Stimulated activated CD4-positive, alpha-beta T cell treated with anti-CD3 and anti-CD28 coated beads, TNF-alpha, amount 100 ng/mL, for 1 hour (primary cell): ENCODE measurements at regions not wholly inside any gene's neighbourhood (a gene's known extent, or its start where the extent isn't known, plus 50 kb on each side); places are given as distances from the start of the nearest gene placed in this dataset.

Experiments
- DNase-seq, 3 donors: peaks; one replicate each; pipeline ENCODE4 v3.0.0-alpha.2; 2020; ENCODE audit warnings: low read depth in 3 of 3, low spot score in 1 of 3

DNA sequence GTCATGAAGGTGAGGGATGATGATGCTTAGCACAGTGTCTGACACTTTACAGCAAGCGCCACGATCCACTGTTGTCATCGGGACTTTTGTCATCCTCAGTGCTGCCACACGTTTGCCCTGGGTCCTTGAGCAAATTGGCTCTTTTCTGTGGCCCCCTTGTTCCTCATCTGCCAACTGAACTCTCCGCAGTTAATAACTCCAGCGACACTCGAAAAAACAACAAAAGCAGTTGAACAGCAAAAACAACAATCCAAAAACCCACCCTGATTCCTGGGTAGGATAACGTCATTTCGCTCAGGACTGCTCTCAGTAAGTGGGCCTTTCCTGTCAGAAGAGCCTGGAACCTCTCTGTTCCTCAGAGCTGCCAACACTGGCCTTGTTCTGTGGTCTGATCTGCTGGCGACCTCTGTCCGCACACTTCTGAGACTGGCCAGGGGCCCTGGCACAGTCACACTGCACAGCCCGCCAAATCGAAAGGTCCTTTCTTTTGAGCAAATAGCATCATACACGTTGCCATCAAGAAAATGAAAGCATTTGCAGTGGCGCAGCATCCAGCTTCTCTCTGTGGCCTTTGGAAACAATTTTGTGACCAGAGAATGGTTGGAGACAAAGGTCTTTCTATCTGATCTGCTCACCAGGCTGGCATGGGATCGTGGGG, 79.9 kb upstream of the SYT13 start:
- no peak for DNase-seq

DNA sequence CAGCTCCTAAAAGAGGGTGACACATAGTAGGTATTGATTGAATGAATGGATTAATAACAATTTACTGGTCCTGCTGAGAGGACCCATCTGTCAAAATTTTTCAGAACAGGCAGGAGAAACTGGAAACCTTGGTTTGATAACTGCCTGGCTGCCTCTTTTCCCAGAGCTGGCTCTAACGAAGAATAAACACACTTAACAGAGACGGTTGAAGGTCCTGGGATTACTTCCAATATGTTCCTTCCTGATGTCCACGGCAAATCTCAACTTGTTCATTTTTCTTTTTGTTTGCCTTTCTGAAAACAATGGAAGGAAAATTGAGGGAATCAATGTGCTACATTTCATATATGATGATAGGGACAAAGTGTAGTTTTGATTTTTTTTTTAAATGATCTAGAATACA, 76.5 kb upstream of the SYT13 start:
- no peak for DNase-seq

GRCh38 chr11:45361551-45361950, 75.4 kb upstream of the SYT13 start:
- DNase-seq = no peak

DNA sequence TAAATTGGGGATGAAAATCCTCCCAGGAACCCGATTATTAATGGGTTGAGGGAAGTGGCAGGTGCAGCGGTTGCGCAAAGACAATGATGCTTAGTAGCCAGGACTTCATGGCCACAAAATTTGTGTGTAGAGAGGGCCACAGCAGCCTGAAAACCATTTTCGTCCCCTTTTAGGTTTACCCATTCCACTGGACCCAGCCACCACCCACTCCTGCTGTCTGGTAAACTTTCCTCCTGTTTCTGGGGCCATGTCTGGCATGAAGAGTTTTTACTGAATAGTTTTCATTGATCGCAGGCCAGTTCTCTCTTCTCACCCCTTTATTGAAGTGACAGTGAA, 69.5 kb upstream of the SYT13 start:
- no peak for DNase-seq

GRCh38 chr11:45354976-45355705, 69.0 kb upstream of the SYT13 start:
- DNase-seq = peak; percentile 67 to 86 (median 81)

DNA sequence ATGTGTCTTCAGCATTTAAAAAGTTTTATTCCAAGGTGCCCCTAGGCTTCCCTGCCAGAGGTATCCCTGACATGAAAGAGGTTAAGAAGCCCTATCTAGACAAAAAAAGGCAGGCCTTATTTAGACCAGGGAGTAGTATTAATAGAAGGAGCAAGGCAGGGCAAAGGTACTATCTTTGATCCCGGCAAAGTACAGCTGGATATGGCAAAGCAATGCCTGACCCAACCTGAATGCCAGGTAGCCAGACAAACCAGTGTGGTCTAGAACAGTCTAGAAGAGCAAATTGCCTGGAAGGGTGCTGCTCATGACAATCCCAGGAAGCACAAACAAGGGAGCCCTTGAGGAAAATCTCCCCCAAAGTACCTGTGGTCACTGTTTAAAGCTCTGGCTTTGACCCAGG, 62.6 kb upstream of the SYT13 start:
- DNase-seq = no peak

- no peak for DNase-seq
These were observed 61.4 kb upstream of the SYT13 start for GRCh38 chr11:45347348-45348082.

DNA sequence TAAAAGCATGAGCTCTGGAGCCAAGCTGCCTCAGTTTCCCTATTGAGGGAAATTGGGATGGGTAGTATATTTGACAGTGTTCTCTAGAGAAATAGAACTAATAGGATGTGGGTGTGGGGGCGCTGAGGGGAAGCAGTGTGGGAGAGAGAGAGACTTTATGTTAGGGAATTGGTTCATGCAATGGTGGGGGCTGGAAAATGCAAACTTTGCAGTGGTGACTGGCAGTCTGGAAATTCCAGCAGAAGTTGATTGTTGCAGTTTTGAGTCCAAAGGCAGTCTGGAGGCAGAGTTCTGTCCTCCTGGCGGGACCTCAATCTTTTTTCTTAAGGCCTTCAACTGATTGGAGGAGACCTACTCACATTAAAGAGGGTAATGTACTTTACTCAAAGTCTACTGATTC, 59.4 kb upstream of the SYT13 start:
- no peak for DNase-seq

GRCh38 chr11:45344028-45344427, 57.9 kb upstream of the SYT13 start:
- DNase-seq = no peak

DNA sequence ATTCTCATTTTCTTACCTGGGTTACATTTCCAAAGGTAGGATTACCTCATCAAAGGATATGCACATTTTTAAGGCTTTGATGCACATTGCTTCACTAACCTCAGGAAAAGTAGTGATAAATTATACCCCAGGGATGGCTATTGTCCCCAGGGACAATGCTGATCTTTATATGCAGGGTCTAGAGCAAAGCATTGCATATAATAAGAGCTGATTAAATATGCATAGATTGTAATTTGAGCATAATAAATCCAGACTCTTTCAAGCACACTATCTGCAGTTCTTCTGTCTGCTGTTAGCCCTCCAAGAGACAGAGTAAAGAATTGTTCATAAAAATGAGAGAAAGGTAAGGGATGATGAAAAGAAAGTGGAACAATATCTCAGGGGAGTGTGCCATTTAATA, 57.3 kb upstream of the SYT13 start:
- DNase-seq = no peak

- no peak for DNase-seq
These were observed 55.2 kb upstream of the SYT13 start for GRCh38 chr11:45341372-45341771.

GRCh38 chr11:45339729-45340519, 53.8 kb upstream of the SYT13 start:
- peak; percentile 76 to 93 (median 78) for DNase-seq

DNA sequence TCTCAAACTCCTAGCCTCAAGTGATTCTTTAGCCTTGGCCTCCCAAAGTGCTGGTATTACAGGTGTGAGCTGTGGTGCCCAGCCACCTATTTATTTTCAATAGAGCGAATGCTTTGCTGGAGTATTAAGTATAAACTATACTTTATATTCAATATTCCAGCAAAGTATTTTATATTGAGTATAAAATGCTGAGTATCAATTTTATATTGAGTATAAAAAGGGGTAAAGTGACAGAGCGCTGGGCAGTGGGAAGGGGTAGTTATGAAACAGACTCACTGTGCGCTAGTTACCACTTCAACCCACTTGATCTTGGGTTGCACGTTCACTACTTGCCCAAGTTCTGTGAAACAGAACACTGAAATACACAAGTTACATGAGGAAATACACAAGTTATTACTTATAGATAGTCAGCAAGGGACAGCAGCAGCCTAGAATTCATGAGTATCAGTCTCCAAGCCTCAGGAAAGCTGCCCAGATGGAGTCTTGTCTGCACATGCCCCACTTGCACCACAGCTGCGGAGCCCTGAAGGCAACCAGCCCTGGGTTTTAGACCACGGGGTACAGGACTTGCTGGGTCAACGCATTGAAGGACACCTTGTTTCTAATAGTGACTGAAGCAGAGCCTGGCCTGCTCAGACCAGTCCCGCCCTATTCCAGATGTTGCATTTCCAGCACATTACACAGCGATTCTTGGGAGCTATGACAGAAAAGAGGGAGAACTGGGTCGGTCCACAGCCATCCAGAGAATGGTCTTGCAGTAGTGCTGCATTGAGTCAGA, 51.6 kb upstream of the SYT13 start:
- no peak for DNase-seq

DNA sequence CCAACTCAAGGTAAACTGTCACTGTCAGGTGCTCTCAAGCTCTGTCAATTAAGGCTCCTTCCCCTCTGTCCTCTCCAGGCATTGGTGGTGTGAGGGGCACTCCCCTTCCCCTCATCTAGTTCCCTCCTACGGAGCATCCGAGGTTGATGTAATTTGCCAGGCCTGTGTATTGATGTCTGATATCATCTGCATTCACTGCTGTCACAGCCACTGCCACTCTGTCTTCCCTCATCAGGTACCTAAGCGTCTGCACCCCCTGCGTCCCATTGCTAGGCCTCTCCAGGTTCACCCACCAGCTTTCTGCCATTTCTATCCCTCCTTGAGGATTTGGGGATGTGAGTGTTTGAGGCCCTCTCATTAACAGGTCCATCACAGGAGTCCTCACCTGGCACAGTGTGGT, 50.0 kb upstream of the SYT13 start:
- no peak for DNase-seq
